ENCODE measurements at regions not wholly inside any gene's neighbourhood (a gene's known extent, or its start where the extent isn't known, plus 50 kb on each side); places are given as distances from the start of the nearest gene placed in this dataset.

- no peak for DNase-seq (ENCODE audit: extremely low spot score)
- CTCF ChIA-PET: interaction anchor here (2.2 kb wide), 1 partner anchor 12 kb away, joined by 7 read pairs; no protein-coding TSS in a partner anchor
- POLR2A ChIA-PET: interaction anchor here (0.6 to 0.8 kb wide), 2 partner anchors 32 to 1290 kb away, joined by 4 to 8 read pairs; no protein-coding TSS in a partner anchor
- TF ChIP-seq CTCF (IDR thresholded peaks at IDR 0.05; ENCODE audit: control extremely low read depth, extremely low read depth, low read depth, missing control alignments): no peak
Observed at GRCh38 chr10:21297603-21298383, 227.7 kb downstream of the SKIDA1 start.

GRCh38 chr10:21296575-21297355 lies 228.7 kb downstream of the SKIDA1 start:
- ChIA-PET POLR2A (interaction anchor here (0.8 kb wide), 1 partner anchor 1289 kb away, joined by 8 read pairs; no protein-coding TSS in a partner anchor), CTCF (interaction anchor here (0.9 to 2.2 kb wide), 4 partner anchors 9 to 19 kb away, joined by 3 to 7 read pairs (median 4); no protein-coding TSS in a partner anchor)
- TF ChIP-seq CTCF (IDR thresholded peaks at IDR 0.05; ENCODE audit: control extremely low read depth, extremely low read depth, low read depth, missing control alignments): no peak
- DNase-seq (ENCODE audit: extremely low spot score): no peak

- ChIA-PET CTCF (interaction anchor here (1.3 kb wide), 1 partner anchor 14 kb away, joined by 9 read pairs; no protein-coding TSS in a partner anchor), POLR2A (no interaction called here)
- no peak for DNase-seq (ENCODE audit: extremely low spot score)
- TF ChIP-seq CTCF (IDR thresholded peaks at IDR 0.05; ENCODE audit: control extremely low read depth, extremely low read depth, low read depth, missing control alignments): no peak
Observed at GRCh38 chr10:21293518-21294356, 231.7 kb downstream of the SKIDA1 start.

GRCh38 chr10:21292763-21293517 lies 232.5 kb downstream of the SKIDA1 start:
- ChIA-PET CTCF (interaction anchor here (1.3 kb wide), 1 partner anchor 14 kb away, joined by 9 read pairs; no protein-coding TSS in a partner anchor), POLR2A (no interaction called here)
- DNase-seq (ENCODE audit: extremely low spot score): no peak
- no peak for TF ChIP-seq CTCF (IDR thresholded peaks at IDR 0.05; ENCODE audit: control extremely low read depth, extremely low read depth, low read depth, missing control alignments)

GRCh38 chr10:21290499-21291160 lies 234.9 kb downstream of the SKIDA1 start:
- CTCF ChIA-PET: interaction anchor here (0.9 kb wide), 1 partner anchor 13 kb away, joined by 3 read pairs; no protein-coding TSS in a partner anchor
- no peak for TF ChIP-seq CTCF (IDR thresholded peaks at IDR 0.05; ENCODE audit: control extremely low read depth, extremely low read depth, low read depth, missing control alignments)
- POLR2A ChIA-PET: no interaction called here
- DNase-seq (ENCODE audit: extremely low spot score): no peak

Measured in GM10248 (cell line).